HG03196 (cell line): ENCODE measurements at regions not wholly inside any gene's neighbourhood (a gene's known extent, or its start where the extent isn't known, plus 50 kb on each side); places are given as distances from the start of the nearest gene placed in this dataset.
"Not testable (repeated sequence)": the region's sequence is repeated elsewhere in the genome, so short reads cannot be mapped to it uniquely, and the experiment has no call there.

Experiments
- ATAC-seq: cut with Tn5 transposase; IDR thresholded peaks from one replicate; pipeline ENCODE4 v1.9.1; 2021; ENCODE audit not compliant: unreplicated experiment

- ATAC-seq = no peak
Observed at GRCh38 chr6:74070091-74070490, 374.1 kb downstream of the CD109 start.

GRCh38 chr6:74069089-74069581 is 373.1 kb downstream of the CD109 start:
- ATAC-seq = no peak

GRCh38 chr6:74066168-74066871 is 370.3 kb downstream of the CD109 start:
- no peak for ATAC-seq

- ATAC-seq = no peak
Observed at GRCh38 chr6:74065705-74066104, 369.7 kb downstream of the CD109 start.

DNA sequence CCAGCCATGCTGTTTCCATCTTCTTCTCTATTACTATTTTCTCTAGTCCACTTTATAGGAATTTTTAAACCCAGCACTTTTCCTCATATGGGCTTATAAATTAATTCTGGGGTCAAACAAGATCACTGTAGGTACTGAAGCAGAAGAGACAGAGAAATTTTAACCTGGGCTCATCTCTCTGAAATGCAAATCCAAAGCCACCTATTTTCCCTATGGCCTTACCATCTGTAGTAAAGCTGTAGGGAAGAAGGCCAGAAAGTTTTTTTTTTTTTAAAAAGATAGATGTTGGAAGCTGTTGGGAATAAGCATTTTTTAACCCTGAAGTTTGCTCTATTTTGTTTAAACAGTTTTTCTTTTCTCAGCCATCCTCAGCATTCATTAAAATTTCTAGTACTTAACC is 367.4 kb downstream of the CD109 start:
- no peak for ATAC-seq

DNA sequence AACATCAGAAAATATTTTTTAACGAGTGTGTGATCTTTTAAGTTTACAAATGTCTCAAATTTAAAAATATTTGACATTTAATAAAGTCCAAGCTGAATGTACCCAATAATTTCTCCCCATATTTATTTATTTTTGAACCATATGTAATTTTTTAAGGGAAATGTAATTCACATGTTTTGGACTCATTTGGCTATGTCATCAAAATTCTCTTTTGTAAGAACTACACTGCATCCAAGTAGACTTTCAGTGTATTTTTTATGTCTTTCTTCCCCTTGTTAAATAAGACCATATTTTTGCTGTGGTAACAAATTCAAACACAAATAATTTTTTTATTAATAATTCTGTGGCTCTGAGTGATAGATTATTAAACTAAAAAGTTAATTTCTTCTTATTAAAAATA is 365.2 kb downstream of the CD109 start:
- ATAC-seq = no peak

- no peak for ATAC-seq
Observed at GRCh38 chr6:74060354-74060753, 364.4 kb downstream of the CD109 start.

DNA sequence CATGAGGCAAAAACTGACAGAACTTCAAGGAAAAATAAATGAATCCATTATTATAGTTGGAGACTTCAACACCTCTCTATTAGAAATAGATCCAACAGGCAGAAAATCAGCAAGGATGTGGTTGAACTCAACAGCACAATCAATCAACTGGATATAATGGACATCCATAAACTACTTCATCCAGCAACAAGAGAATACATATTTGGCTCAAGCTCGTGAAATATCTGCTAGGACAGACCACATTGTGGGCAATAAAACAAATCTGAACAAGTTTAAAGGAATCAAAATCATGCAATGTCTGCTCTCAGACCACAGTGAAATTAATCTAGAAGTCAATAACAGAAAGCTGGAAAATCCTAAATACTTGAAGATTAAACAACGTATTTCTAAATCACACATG is 362.6 kb downstream of the CD109 start:
- ATAC-seq = no peak

- no peak for ATAC-seq
Observed at GRCh38 chr6:74057326-74057725, 361.3 kb downstream of the CD109 start.

- ATAC-seq = no peak
Observed at GRCh38 chr6:74054190-74054589, 358.2 kb downstream of the CD109 start.

DNA sequence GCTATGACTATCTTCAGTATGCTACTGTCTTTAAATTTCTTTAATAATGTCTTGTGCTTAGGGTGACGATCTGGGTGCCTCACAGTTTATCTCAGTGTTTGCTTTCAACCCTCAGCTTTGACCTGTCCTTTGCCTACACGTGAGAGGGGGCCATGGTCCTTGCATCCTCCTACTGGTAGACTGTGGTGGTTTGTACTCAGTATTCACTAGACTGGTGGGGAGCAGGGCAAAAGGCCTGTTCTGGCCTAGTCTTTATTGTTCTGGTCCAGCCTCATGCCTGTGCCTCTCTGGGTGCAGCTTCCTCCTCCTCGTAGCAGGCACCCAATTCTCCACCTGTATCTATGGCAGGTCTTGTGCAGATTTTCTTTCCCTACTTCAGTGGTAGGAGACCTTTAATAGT is 354.9 kb downstream of the CD109 start:
- no peak for ATAC-seq

GRCh38 chr6:74048387-74048786 is 352.4 kb downstream of the CD109 start:
- no peak for ATAC-seq

DNA sequence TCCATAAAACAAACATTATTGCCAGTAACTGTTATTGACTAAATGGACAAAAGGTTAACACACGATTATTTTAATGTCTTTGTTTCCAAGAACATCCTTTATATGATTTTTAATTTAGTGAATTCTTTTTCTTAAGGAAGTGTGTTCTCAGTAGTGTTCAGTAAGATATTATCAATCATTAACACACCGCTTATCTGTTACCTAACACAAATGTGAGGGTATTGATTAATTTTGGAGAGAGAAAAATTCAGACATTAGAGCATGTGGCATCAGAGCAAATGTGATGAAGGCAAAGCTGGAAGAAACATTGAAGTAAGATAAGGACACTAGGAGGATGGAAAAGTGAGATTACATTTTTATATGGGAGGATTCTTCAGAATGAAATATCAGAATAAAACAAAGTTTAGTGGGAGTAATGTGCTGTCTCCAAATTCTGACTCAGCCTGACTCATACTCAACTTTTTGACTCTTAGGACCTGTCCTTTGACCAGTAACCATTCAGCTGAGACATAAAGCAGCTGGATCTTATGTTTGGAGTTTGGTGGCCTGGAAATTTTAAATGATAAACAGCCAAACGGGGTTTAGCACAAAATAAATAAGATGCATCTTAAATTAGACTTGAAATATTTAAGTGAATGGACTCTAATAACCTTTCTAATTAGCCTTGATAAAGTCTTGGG is 348.6 kb downstream of the CD109 start:
- ATAC-seq = no peak

DNA sequence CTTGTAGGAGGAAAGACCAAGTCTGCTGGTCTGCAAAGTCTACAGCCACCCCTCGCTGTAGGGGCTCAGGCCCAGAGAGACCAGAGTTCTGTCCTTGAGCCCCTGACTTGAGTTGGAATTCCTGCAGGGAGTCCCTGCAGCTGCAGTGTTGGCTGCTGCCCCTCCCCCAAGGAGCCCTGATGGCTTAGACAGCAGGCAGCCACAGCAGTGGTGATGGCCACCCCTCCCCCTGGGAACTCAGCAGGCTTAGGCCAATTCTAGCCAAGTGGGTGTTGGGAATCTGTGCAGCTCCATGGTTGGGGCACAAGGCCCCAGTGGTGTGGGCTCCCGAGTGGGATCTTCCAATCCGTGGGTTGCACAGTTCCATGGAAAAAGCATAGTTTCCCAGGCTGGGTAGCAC is 345.4 kb downstream of the CD109 start:
- ATAC-seq = no peak

- ATAC-seq = no peak
Observed at GRCh38 chr6:74018825-74019224, 322.8 kb downstream of the CD109 start.

- ATAC-seq = no peak
Observed at GRCh38 chr6:74015427-74015826, 319.4 kb downstream of the CD109 start.

GRCh38 chr6:74000666-74001490 is 304.9 kb downstream of the CD109 start:
- no peak for ATAC-seq

DNA sequence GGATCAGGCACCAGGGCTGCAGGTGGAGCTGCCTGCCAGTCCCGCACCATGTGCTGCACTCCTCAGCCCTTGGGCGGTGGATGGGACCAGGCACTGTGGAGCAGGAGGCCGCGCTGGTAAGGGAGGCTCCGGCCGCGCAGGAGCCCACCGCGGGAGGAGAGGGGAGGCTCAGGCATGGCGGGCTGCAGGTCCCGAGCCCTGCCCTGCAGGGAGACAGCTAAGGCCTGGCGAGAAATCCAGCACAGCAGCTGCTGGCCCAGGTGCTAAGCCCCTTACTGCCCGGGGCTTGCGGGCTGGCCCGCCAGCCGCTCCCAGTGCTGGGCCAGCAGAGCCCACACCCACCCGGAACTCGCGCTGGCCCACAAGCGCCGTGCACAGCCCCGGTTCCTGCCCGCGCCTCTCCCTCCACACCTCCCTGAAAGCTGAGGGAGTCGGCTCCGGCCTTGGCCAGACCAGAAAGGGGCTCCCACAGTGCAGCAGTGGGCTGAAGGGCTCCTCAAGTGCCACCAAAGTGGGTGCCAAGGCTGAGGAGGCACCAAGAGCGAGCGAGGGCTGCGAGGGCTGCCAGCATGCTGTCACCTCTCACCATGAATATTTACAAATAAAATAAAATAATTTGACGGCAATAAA is 294.7 kb downstream of the CD109 start:
- not testable (repeated sequence) for ATAC-seq

- ATAC-seq = no peak
Observed at GRCh38 chr6:73989428-73989827, 293.4 kb downstream of the CD109 start.

- ATAC-seq = no peak
Observed at GRCh38 chr6:73985891-73986290, 289.9 kb downstream of the CD109 start.

GRCh38 chr6:73984571-73985210 is 288.7 kb downstream of the CD109 start:
- no peak for ATAC-seq
